ENCODE measurements at regions not wholly inside any gene's neighbourhood (a gene's known extent, or its start where the extent isn't known, plus 50 kb on each side); places are given as distances from the start of the nearest gene placed in this dataset.

GRCh38 chr3:111321786-111322185 is 220.2 kb upstream of the CD96 start:
- Histone ChIP-seq H3K9ac (replicated peaks in 1 of 4; ENCODE audit: extremely low read depth in 1 of 4, low read depth in 3 of 4, low read length in 3 of 4) (no peak overlapping the region), H3K23ac (ENCODE audit: insufficient read length) (no peak overlapping the region), H3K23me2 (ENCODE audit: low read depth, low read length) (no peaks in the 10 kb centered on the region), H2AK5ac (ENCODE audit: low read depth, low read length) (no peak overlapping the region), H4K8ac (ENCODE audit: extremely low read depth, insufficient read depth, low read length) (no peak overlapping the region), H3K56ac (replicated peaks; ENCODE audit: insufficient read length, low read depth, low read length) (no peak overlapping the region), H2BK5ac (ENCODE audit: low read depth, low read length) (no peak overlapping the region), H2BK15ac (ENCODE audit: low read length) (no peak overlapping the region), H2BK20ac (ENCODE audit: low read length) (no peak overlapping the region), H3K27me3 (replicated peaks in 1 of 4; ENCODE audit: control insufficient read depth in 3 of 4, extremely low read depth in 1 of 4, insufficient read depth in 3 of 4, low read length in 3 of 4) (no peaks in the 10 kb centered on the region), H3K4me2 (ENCODE audit: insufficient read depth in 1 of 2, low read depth in 2 of 2, low read length in 2 of 2) (no peak overlapping the region), H3K14ac (ENCODE audit: insufficient read length) (no peak overlapping the region), H4K20me1 (replicated peaks in 1 of 2; ENCODE audit: control insufficient read depth in 1 of 2, insufficient read depth in 2 of 2, low read length in 2 of 2) (no peaks in the 10 kb centered on the region), H3K18ac (ENCODE audit: extremely low read depth, low read length) (no peak overlapping the region), H3K36me3 (ENCODE audit: control insufficient read depth in 2 of 4, insufficient read depth in 4 of 4, low read length in 3 of 4) (no peaks in the 10 kb centered on the region), H3K79me1 (ENCODE audit: low read depth, low read length) (no peaks in the 10 kb centered on the region), H3K9me3 (ENCODE audit: insufficient read depth in 2 of 2, low read depth in 1 of 2, low read length in 1 of 2) (no peaks in the 10 kb centered on the region), H3K27ac (ENCODE audit: low read depth, low read length) (no peak overlapping the region), H2AFZ (ENCODE audit: low read length) (no peak overlapping the region), H2BK12ac (ENCODE audit: low read depth, low read length) (no peak overlapping the region), H3K79me2 (ENCODE audit: control insufficient read depth in 1 of 2, insufficient read depth in 2 of 2, low read length in 2 of 2) (no peaks in the 10 kb centered on the region), H3K4me3 (ENCODE audit: extremely low read depth in 1 of 4, insufficient read depth in 2 of 4, low read depth in 3 of 4, low read length in 4 of 4) (no peak overlapping the region), H4K5ac (ENCODE audit: insufficient read length, low read depth, low read length) (no peak overlapping the region), H3K4me1 (replicated peaks in 1 of 4; ENCODE audit: control insufficient read depth in 3 of 4, insufficient read depth in 4 of 4, low read length in 3 of 4) (no peaks in the 10 kb centered on the region), H4K91ac (replicated peaks; ENCODE audit: insufficient read length, low read length) (no peak overlapping the region), H2BK120ac (replicated peaks; ENCODE audit: low read depth, low read length) (no peak overlapping the region), H3K4ac (replicated peaks; ENCODE audit: insufficient read length, low read depth, low read length) (no peak overlapping the region)
- TF ChIP-seq RNF2 (IDR thresholded peaks at IDR 0.05; ENCODE audit: borderline replicate concordance, low read depth, low read length, missing control alignments, poor library complexity, severe bottlenecking) (no peak), NRF1 (IDR thresholded peaks at IDR 0.05; ENCODE audit: low read depth, low read length) (no peak), JUND (IDR thresholded peaks at IDR 0.05; ENCODE audit: low read length) (no peak)
- FAIRE-seq (no peak), DNase-seq (ENCODE audit: low read depth in 1 of 2, low spot score in 2 of 2) (no peak)
- POLR2A ChIA-PET (ENCODE audit: partially characterized antibody): no interaction called here
- 85% methylated on average over 4 of the region's 4 CpGs; no CpG with 5 or more reads in 1 of the 2 experiments for WGBS, 2 experiments (ENCODE audit: extremely low coverage in 1 of 2, insufficient coverage in 1 of 2, insufficient read length in 1 of 2, insufficient replicate concordance in 2 of 2, low coverage in 1 of 2, low lambda C conversion rate in 2 of 2, missing lambda C conversion rate in 1 of 2)
- CTCF ChIA-PET (ENCODE audit: partially characterized antibody): no interaction called here

Data from H1 (cell line).